WERI-Rb-1 (cell line): ENCODE measurements at regions not wholly inside any gene's neighbourhood (a gene's known extent, or its start where the extent isn't known, plus 50 kb on each side); places are given as distances from the start of the nearest gene placed in this dataset.

Experiments used
- DNase-seq: peaks from one replicate; pipeline ENCODE4 v3.0.0-alpha.2; 2020
- H3K27ac ChIP-seq: fragments of 250-450 bp; sonication (Bioruptor Pico); 2 replicates; pipeline ENCODE4 v1.5.1; 2020; ENCODE audit warnings: mild to moderate bottlenecking, moderate library complexity
- H3K27me3 ChIP-seq: fragments of 250-450 bp; sonication (Bioruptor Pico); 2 replicates; pipeline ENCODE4 v1.5.1; 2021; ENCODE audit warnings: mild to moderate bottlenecking, low read depth, moderate library complexity; ENCODE audit not compliant: insufficient read depth, severe bottlenecking
- H3K36me3 ChIP-seq: fragments of 250-450 bp; sonication (Bioruptor Pico); 2 replicates; pipeline ENCODE4 v1.5.1; 2020; ENCODE audit warnings: mild to moderate bottlenecking, moderate library complexity
- H3K4me3 ChIP-seq: 2 replicates; pipeline ENCODE4 v1.5.1; 2011; ENCODE audit warnings: low read depth, mild to moderate bottlenecking, control low read depth, low read length
- H3K9me3 ChIP-seq: fragments of 250-450 bp; sonication (Bioruptor Pico); 2 replicates; pipeline ENCODE4 v1.5.1; 2021; ENCODE audit warnings: mild to moderate bottlenecking, moderate library complexity; ENCODE audit not compliant: severe bottlenecking
- TF ChIP-seq, protein P1 (sequence below): IDR thresholded peaks from 2 replicates; pipeline ENCODE4 v1.5.1; 2011; ENCODE audit warnings: low read depth, mild to moderate bottlenecking, control low read depth, inconsistent platforms, low read length

DNA sequence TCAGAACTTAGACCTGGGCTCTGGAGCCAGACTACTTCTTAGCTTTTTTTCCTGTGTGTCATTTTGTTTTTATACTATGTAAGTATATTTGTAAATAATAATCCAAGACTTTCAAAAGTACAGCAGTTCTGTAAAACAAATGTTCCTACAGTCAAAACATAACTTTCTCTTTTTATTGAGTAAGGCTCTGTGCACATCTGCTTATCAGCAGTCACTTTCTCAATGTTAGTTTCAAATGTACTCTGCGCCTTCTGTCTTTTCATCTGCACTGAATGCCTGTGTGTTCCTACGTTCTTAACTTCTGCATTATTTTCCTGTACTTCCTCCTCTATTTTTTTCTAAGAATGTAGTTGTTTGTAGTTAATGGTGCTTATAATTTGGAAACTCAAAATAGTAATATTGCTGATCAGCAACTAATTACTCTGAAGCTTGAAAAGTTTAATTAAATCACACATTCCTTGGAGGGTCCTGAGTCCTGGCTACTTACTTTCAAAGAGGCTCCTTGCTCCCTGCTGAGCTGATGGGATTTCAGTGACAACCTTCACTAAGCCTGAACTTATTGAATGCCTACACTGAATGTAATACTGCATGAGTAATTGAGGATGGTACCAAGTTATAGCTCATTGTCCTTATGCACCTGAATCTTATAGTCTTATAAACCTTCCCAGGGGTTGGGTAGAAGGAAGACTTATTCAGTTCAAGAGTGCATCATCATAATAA is 329.9 kb downstream of the KCNJ2 start:
- no peak overlapping the region for H3K27ac ChIP-seq
- no peaks in the 10 kb centered on the region for H3K36me3 ChIP-seq
- TF ChIP-seq, protein P1, sequence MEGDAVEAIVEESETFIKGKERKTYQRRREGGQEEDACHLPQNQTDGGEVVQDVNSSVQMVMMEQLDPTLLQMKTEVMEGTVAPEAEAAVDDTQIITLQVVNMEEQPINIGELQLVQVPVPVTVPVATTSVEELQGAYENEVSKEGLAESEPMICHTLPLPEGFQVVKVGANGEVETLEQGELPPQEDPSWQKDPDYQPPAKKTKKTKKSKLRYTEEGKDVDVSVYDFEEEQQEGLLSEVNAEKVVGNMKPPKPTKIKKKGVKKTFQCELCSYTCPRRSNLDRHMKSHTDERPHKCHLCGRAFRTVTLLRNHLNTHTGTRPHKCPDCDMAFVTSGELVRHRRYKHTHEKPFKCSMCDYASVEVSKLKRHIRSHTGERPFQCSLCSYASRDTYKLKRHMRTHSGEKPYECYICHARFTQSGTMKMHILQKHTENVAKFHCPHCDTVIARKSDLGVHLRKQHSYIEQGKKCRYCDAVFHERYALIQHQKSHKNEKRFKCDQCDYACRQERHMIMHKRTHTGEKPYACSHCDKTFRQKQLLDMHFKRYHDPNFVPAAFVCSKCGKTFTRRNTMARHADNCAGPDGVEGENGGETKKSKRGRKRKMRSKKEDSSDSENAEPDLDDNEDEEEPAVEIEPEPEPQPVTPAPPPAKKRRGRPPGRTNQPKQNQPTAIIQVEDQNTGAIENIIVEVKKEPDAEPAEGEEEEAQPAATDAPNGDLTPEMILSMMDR, result no peak
- no peaks in the 10 kb centered on the region for H3K9me3 ChIP-seq
- no peak for DNase-seq
- H3K27me3 ChIP-seq, result no peaks in the 10 kb centered on the region
- no peak overlapping the region for H3K4me3 ChIP-seq

DNA sequence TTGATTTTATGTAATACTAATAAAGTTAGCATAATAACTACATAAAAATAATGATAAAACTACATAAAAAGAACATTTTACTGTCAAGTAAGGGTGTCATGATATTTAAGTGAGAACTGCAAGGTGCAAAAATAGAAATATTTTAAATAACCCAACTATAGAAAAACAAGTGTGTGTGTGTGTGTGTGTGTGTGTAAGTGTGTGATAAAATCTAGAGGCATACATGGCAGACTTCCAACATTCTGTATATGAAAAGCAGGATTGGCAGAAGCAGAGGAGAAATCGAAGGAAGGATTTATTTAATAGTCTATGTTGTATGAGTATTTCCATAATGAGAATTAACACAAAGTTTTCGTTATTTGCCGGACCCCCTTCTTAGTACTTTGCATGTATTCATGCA is 334.1 kb downstream of the KCNJ2 start:
- H3K9me3 ChIP-seq, result no peaks in the 10 kb centered on the region
- no peak overlapping the region for H3K27ac ChIP-seq
- no peaks in the 10 kb centered on the region for H3K36me3 ChIP-seq
- no peak overlapping the region for H3K4me3 ChIP-seq
- DNase-seq, result no peak
- TF ChIP-seq, protein P1, result no peak
- H3K27me3 ChIP-seq, result no peaks in the 10 kb centered on the region

DNA sequence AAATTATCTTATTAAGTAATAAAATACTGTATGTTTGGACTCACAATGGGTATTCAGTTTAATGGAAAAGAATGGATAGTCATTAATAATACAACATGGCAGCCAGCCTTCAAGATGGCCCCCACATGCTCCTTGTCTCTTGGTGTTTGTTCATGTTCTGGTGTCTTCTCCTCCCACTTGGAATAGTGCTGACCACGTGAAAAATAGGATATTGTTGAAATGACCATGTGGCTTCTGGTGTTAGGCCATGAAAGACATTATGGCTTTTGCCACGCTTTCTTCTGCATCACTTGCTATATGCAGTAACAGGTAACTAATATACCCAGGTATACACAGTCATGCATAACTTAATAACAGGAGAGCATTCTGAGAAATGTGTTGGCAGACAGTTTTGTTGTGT is 341.0 kb downstream of the KCNJ2 start:
- Histone ChIP-seq H3K9me3 (no peaks in the 10 kb centered on the region), H3K36me3 (no peaks in the 10 kb centered on the region), H3K27ac (no peak overlapping the region), H3K27me3 (no peaks in the 10 kb centered on the region), H3K4me3 (no peak overlapping the region)
- no peak for DNase-seq
- TF ChIP-seq, protein P1, result no peak

DNA sequence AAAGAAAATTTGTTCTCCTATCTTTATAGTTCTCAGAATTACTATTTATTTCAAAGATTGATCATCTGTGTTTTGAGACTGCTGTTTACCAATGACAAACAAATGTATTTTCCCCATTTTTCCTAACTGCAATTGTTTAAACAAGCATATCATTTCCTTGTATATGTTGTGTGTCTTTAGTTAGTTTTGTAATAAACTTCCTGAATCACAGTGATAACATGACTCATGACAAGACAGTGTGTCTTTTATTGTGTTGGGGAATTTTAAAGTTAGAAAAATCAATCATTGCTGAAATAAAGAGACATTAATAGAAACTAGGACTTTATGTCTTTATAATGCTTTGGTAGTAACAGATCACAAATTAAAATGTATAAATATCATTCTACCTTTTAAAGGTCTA is 348.5 kb downstream of the KCNJ2 start:
- TF ChIP-seq, protein P1, result no peak
- H3K27me3 ChIP-seq, result no peaks in the 10 kb centered on the region
- no peaks in the 10 kb centered on the region for H3K36me3 ChIP-seq
- no peaks in the 10 kb centered on the region for H3K9me3 ChIP-seq
- no peak overlapping the region for H3K27ac ChIP-seq
- H3K4me3 ChIP-seq, result no peak overlapping the region
- no peak for DNase-seq

DNA sequence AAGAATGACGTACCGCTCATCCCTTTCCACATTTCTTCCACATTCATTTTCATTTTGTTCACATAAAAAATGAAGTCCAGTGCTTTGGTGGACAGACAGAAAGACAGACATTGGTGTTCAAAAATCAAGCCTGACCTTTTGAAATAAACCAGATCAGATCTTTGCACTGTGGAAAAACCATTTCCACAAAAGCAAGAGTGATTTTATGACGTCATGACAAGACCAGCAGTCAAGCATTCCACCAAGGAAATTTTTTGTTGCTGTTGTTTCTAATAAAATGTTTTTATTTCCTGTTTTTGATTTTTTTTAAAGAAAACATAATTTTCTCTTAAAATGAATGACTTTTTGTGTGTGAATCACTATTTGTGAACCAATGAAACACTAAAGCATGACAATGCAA is 350.0 kb downstream of the KCNJ2 start:
- Histone ChIP-seq H3K27ac (no peak overlapping the region), H3K36me3 (no peaks in the 10 kb centered on the region), H3K9me3 (no peaks in the 10 kb centered on the region), H3K4me3 (no peak overlapping the region), H3K27me3 (no peaks in the 10 kb centered on the region)
- DNase-seq, result no peak
- TF ChIP-seq, protein P1, result no peak

DNA sequence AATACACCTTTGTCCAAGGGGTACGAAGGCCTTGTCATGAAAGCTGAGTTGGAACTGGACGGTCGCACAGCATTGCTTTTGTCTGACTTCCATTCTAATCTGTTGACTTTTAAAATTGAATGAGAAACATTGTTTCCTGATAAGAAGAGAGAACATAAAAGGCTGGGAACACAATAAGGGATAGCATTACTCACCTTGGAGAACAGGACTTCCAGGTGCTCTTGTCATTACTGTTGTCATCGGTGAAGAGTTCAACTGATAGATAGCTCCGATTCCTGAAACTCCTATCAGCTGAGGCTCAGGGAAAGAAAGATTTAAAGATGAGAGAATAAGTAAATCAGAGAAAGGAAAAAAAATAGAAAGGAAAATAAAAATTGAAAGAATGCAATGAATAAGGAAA is 351.1 kb downstream of the KCNJ2 start:
- TF ChIP-seq, protein P1, result no peak
- DNase-seq, result no peak
- Histone ChIP-seq H3K4me3 (no peak overlapping the region), H3K9me3 (no peaks in the 10 kb centered on the region), H3K27ac (no peak overlapping the region), H3K36me3 (no peaks in the 10 kb centered on the region), H3K27me3 (no peaks in the 10 kb centered on the region)
